Suppressor macrophage (primary cell): ENCODE measurements at regions not wholly inside any gene's neighbourhood (a gene's known extent, or its start where the extent isn't known, plus 50 kb on each side); places are given as distances from the start of the nearest gene placed in this dataset.

ENCODE experiments used
- DNase-seq, 4 experiments: peaks; one replicate each; pipeline ENCODE4 v3.0.0-alpha.2; 2020 to 2022

DNA sequence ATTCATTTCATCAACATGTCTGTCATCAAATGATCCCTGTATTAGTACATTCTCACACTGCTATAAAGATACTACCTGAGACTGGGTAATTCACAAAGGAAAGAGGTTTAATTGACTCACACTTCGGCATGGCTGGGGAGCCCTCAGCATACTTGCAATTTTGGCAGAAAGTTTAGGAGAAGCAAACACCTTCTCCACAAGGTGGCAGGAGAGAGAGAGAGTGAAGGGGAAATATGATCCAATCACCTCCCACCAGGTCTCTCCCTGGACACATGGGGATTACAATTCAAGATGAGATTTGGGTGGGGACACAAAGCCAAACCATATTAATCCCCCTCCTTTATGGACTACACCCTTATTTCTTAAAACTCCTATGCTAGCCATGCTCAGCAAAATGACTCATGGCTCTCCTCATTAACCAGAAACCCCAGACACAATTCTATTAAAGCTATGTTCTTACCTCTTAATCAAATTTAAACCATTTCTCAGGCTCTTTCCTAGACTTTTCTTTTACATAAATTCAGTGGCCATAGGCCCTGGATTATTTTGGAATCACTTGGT is 932.3 kb downstream of the FLRT2 start:
- peak in 3 of 4 experiments; percentile 11 to 17 (median 12) for DNase-seq

DNA sequence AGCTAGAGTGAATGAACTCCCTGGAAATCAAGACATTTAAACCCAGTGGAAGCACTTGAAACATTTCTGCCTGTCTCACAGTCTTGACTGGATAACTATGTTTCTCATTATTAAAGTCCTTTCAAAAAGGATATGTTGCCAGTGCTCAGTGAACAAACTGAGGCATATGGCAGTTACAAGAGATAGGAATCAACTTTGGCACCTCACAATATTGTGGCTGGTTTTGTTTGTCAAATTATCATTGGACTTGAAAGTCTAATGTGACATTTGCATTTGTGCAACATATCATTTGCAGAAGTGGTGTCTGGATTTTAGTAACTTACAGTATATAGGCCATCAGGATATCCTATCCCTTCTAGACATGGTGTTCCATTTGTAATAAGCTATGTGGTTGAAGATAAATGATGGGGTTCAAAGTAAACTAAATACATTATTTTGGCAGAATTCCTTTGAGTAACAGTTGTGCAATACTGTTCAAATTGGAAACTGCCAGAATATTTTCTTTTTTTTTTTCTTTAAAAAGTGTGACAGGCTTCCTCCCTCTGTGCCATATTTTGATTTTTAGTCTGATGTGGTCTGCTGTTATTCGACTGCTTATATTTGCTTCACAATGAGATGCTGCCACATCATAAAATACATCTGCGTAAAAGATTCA is 927.7 kb downstream of the FLRT2 start:
- DNase-seq, result no peak

DNA sequence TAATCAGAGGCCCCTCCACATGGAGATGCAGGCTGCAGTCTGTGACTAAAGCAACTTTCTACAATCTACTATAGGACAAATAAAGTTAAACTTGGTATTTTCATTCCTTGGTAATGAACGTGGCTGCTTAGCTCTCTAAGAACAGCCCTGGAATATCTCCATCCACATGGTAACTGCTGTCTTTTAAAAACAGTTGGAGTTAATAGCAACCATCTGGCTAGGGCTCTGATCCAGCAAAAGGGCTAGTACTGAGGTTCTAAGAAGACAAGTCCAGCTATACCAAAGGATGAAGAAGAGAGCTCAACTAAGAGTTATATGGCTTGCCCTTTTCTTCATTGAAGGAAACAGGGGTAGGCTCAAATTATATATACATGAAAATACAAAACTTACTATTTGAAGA is 920.1 kb downstream of the FLRT2 start:
- DNase-seq, result no peak

DNA sequence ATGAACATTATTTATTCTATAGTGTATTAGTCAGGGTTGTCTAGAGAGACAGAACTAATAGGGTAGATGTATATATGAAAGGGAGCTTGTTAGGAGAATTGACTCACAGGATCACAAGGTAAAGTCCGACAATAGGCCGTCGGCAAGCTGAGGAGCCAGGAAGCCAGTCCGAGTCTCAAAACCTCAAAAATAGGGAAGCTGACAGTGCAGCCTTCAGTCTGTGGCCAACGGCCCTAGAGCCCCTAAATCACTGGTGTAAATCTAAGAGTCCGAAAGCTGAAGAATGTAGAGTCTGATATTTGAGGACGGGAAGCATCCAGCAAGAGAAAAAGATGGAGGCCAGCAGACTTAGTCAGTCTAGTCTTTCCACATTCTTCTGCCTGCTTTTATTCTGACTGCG is 912.2 kb downstream of the FLRT2 start:
- peak; percentile 24 to 42 (median 34) for DNase-seq

DNA sequence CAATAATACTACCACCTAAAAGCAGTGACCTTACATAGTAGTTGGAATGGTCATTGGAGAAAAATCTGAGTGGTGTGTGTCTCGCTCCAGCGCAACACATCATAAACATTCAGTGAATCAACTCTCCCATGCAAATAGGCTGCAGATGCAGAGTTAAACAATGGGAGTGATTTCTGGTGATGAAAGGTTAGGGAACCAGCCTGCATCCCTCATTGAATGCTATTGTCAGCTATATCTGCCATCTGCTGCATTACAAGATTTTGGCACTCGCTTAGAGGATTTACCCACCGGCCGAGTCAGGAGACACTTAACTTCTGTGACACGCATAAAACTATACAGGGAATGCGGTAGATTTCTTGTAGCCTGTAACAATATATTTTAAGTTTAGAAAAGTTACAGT is 900.9 kb downstream of the FLRT2 start:
- no peak for DNase-seq

DNA sequence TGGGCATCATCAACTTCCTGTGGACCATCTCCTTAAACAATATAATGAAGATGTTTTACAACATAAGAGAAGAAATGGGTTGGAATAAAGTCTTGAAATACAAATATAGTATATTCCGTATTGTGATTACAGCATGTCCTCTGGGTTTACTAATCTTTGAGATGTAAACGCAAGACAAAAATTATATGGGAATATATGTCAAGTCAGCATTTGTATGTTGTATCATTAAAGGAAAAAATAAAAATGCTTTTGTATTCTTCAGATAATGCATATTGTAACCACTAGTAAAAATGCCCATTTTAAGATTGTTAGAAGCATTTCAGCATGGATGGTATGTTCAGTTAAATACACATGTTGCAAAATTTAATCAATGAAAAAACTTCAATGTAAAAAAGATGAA is 893.3 kb downstream of the FLRT2 start:
- DNase-seq, result no peak

DNA sequence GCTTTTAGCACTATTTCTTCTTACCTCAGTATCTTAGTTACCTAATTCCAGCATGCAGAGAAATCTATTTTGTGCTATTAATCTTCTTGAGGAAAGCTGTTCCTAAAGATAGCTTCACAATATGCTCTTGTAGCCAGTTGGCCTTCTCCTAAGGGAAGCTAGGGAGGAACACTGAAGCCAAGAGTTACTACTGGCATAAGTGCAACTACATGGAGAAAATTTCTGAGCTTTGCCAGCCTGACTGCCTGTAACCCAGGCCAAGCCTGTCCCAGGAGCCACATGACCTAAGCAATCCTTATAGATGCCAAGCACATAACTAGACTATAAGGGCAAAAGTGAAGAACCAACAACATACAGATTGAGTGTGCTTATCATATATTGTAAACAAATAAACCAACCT is 890.2 kb downstream of the FLRT2 start:
- no peak for DNase-seq

DNA sequence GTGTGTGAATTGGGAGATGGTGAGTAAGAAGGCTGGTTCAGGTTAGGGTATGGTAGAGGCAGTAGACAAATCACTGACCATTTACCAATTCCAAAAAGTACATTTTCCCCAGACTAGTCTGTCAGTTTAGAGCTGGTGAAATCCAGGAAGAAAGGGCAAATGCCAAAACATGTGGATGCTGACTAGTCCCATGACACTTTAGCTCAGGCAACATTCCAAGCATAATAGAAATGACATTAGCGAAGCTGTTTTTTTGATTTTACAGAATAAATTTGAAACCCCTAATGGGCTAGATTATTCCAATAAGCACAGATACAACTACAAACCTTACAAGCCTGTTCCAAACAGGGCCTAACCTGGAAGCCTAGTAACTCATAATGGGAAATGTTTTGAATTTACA is 884.2 kb downstream of the FLRT2 start:
- no peak for DNase-seq

DNA sequence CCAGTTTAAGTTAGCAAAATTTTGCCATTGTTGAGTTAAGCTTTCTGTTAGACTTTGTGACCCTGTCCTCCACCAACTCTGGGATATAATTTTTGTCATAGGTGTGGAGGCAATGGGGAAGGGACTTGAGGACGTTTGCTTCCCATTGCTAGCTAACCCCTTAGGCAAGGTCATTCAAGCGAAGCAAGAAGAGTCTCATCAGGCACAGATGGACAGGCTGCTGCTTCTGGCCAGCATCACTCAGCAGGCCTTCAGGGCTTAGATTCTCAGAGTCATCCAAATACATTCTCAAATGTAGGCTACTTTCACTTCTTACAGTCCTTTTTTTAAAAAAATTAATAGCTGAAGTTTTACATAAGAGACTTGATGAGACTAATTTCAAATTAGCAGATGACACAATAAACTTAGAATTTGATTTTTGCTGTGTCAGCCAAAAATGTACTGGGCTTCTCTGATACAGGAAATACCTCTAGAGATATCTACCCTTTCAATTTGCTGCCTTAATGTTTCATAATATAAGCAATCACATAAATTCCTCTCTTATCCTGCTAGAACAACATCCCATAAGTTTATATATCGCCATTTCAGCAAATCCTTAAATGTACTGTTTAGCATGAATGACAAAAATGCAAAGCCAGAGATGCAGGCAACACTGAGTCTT is 875.2 kb downstream of the FLRT2 start:
- no peak for DNase-seq

DNA sequence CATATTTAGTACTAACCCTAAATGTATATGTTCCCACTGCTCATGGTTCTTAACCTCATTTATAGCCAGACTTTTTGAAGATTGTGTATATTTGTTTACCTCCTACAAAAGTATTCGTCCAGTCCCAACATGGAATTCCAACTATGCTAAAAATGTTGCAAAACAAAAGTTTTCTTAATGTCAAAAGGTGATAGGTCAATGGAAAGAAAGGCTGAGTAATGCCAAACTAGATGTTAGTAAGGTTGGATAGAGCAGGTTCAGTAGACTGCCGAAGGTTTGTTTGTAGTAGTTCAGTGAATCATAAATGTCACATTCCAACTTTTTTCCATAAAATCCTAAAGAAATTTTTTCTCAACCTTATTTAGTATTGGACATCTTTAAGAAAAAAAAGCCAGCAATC is 874.5 kb downstream of the FLRT2 start:
- no peak for DNase-seq

DNA sequence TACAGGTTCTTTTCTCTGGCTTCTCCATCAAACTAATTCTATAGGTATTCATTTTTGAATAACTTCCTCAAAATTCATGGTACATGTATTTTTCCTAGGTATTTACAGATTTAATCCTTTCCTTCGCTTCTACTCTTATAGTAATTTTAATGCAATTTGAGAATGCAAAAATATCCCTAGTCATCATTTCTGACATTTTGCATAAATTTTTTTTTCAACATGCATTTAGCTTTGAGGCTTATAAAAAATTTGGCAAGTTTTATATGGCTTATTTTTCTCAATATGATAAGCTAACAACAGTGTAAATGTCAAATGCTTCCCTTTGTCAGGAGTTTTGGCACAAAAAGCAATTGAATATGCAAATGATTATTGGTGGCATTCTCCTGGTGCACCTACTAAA is 872.6 kb downstream of the FLRT2 start:
- DNase-seq, result no peak

DNA sequence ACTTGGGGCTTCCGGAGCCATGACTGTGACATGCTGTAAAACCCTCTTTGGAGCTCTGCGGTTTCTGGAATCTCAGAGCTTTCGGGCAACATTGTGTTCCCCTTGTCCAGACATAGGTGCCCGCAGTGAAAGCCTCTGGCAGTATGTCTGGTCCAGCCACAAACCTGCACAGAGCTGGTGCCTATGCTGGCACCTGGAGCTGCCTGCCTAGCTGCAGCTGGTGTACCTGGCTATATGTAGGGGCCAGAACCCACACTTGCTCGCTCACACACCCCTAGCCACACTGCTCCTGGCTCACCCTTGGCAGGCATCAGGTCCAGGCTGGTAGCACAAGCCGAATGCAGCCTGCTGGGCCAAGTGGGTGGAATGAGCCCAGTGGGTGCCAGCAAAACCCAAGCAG is 861.1 kb downstream of the FLRT2 start:
- no peak for DNase-seq

DNA sequence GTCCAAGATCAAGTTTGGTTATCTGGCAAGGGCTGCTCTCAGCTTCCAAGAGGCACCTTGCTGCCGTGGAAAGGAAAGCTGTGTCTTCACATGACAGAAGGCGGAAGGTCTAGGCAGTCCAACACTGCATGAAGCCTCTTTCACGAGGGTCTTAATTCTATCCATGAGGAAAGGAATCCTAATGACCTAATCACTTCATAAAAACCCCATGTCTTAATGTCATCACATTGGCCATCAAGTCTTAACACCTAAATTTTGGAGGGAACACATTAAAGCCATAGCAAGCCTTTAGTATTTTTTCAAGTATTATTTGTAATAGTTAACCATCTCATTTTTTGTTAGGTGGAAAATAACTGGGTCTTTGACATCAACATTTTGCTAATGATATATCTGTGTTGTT is 858.3 kb downstream of the FLRT2 start:
- DNase-seq, result no peak

DNA sequence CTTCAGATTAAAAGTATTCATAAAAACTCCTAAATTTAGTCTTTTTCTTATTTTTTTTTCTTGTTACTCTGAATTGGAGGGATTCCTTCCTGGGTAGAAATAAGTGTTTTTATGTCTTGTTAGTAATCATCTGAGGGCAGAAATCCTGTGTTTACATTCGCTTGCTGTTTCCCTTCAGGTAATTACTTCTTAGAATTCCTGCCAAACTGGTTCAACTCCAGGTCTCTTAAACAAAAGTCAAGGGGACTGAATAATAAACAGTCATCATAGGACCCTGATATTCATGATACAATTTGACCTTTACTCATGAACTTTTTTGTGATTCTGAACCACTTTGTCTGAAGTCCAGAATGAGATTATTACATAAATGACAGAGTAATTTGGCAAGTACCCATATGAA is 843.9 kb downstream of the FLRT2 start:
- DNase-seq, result no peak

DNA sequence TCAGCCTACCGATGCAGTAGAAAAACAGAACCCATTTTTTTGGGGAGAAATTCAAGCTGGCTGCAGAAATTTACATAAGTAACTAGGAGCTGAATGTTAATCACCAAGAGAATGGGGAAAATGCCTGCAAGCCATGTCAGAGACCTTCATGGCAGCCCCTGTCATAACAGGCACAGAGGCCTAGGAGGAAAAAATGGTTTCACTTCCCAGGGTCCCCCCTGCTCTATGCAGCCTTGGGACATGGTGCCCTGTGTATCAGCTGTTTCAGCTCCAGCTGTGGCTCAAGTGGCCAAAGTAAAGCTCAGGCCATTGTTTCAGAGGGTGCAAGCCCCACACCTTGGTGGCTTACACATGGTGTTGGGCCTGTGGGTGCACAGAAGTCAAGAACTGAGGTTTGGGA is 842.5 kb downstream of the FLRT2 start:
- DNase-seq, result no peak

DNA sequence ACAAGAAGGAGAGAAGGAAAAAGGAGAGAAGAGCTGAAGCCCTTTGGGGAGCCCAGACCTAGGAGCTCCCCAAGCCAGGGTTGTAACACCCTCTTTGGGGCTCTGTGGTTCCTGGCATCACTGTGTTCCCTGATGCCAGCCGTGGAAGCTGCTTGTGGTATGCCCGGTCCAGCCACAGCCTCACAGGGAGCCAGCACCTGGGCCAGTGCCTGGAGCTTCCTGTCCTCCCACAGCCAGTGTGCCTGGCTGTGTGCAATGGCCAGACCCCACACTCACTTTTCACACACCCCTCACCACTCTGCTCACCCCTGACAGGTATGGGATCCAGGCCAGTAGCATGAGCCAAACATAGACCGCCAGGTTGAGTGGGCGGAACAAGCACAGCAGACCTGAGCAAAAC is 834.7 kb downstream of the FLRT2 start:
- DNase-seq, result no peak

DNA sequence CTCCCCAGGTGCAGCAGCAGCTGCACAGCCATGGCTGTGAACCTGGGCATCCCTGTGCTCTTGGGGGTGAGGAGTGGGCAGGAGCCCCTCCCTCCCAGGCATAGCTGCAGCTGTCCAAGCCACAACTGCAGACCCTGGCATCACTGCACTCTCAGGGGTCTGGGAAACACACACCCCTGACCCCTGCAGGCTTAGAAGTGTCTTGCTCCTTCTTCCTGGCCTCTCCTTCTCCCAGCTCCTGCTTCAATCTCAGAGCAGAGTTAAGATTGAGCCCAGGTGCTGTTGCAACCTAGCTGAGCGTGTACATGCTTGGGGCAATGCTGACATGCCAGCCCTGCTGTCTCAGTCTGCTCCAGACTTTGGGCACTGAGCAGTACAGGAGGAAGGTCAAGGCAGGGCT is 833.6 kb downstream of the FLRT2 start:
- no peak for DNase-seq

DNA sequence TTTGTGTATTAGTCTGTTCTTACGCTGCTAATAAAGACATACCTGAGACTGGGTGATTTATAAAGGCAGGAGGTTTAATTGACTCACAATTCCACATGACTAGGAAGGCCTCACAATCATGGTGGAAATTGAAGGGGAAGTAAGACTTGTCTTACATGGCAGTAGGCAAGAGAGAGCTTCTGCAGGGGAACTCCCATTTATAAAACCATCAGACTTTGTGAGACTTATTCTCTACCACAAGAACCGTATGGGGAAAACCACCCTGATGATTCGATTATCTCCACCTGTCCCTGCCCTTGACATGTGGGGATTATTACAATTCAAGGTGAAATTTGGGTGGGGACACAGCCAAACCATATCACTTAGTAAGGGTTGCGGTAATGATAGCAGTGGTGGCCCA is 833.1 kb downstream of the FLRT2 start:
- no peak for DNase-seq

DNA sequence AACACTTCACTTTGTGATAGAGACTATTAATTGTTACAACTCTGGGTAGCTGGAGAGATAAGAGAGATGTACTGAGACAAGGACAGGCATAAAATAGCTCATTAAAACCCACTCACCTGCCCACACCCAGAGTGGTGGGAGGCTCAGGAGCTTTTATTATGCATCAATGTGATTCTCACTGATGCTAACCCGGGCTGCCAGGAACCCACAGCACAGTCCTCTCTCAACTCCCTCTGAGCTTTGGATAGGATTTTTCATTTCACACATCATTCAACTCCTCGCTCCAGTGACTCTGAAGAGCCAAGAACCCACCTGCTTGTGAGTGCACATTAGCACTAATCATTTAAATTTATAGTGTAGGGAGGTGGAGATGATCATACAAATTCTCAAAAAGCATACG is 827.9 kb downstream of the FLRT2 start:
- no peak for DNase-seq

DNA sequence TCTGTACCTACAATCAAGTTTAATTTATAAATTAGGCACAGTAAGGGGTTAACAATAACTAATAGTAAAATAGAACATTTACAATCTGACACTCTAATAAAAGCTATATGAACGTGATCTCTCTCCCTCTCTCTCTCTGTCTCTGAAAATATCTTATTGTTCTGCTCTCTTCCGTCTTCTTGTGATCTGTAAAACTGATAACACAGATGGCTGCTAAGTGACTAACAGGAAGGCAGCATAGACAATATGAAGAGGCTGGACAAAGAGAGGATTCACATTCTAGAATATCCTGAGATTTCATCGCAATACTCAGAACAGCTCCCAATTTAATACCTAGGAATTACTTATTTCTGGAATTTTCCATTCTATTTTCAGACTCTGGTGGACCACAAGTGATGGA is 827.2 kb downstream of the FLRT2 start:
- no peak for DNase-seq

DNA sequence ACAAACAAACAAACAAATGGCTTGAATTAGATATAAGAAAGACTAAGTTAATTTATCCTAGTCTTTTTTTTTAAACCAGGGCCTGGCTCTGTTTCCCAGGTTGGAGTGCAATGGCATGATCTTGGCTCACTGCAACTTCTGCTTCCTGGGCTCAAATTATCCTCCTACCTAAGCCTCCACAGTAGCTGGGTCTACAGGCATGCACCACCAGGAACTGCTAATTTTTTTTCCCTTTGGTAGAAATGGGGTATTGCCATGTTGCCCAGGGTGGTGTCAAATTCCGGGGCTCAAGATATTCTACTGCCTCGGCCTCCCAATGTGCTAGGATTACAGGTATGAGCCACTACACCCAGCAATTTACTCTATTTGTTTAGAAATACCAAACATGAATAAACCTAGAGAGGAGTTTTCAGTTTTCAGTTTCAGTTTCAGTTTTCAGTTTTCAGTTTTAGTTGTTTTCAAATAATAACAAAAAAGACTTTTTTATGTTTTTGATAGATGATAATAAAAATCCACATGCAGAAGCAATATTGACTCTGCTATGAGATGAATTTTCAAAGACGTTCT is 817.0 kb downstream of the FLRT2 start:
- DNase-seq, result peak in 1 of 4 experiments; percentile 3

DNA sequence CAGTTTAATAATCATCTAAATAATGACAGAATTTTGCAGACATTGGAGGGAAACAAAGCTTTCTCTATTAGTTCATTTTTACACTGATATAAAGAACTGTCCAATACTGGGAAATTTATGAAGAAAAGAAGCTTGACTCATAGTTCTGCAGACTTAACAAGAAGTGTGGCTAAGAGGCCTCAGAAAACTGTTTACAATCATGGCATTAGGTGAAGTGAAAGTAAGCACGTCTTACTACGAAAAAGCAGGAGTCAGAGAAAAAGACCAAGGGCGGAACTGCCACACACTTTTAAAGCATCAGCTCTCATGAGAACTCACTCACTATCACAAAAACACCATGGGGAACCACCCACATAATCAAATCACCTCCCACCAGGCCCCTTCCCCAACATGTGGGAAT is 804.4 kb downstream of the FLRT2 start:
- DNase-seq, result peak in 3 of 4 experiments; percentile 7 to 30 (median 19)

DNA sequence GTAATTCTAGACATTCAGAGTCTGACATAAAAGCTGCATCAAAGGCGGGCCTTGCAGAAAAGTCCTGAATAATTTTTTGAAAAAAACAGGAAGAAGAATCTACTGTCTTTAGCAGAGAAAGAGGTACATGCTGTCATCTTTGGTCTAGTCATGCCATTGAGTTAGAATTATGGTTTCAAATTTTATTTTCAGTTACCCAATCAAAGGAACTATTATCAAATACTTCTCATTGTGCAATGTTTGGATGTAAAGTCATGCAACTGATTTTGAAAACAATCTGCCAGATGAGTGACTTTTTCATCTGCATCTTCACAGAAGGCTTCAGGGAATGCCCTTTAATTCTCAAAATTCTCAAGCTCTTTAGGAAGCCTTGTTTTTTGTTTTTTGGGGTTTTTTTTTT is 803.5 kb downstream of the FLRT2 start:
- DNase-seq, result peak in 3 of 4 experiments; percentile 4 to 73 (median 62)

DNA sequence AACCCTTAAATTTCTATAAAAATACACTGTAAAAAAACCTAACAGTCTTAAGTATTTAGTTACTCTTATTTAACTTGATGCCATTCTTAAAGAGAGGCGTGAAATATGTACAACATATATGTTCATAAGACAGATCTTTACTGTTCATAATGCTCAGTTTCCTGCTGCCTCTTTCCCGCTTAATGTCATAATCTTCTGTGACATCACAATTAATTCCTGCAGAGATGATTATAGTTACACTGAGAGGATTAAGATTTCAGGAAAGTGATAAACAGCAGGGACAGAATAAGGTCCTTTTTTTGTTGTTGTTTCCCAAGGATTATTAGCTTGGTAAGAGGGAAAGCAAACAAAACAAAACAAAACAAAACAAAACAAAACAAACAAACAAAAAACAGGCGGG is 801.4 kb downstream of the FLRT2 start:
- no peak for DNase-seq
